NCI-H1694 treated with DMSO at 0.1 percent for 48 hours (cell line): ENCODE measurements at regions not wholly inside any gene's neighbourhood (a gene's known extent, or its start where the extent isn't known, plus 50 kb on each side); places are given as distances from the start of the nearest gene placed in this dataset.
"Not testable (repeated sequence)": the region's sequence is repeated elsewhere in the genome, so short reads cannot be mapped to it uniquely, and the experiment has no call there.

Source experiments
- DNase-seq: peaks from one replicate; lab custom pipeline; 2025; lab: John Stamatoyannopoulos, UW

- DNase-seq, result no peak
Observed at GRCh38 chr6:27674882-27675281, 202.0 kb upstream of the ZNF184 start.

DNA sequence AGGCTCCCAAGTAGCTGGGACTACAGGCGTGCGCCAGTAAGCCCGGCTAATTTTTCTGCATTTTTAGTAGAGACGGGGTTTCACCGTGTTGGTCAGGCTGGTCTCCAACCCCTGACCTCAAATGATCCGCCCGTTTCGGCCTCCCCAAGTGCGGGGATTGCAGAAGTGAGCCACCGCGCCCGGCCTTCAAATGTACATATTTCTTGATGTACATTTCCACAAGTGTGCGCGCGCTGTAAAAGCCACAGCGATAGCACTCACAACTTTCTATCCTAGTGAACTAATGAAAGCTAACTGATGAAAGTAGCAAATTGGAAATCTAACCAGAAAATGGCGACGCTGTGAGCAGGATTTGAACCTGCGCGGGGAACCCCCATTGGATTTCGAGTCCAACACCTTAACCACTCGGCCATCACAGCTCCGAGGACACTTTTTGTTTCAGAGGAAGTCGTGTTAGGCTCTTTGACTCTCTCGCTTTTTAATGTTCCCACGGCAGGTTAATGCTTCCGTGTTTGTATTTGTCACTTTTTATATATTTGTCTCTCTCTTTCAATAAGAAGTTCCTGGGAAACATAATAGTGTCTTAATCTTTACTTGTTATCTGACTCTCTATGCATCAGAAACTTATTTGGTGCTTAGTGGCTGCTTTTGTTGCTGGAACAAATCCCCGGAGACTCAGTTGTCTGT lies 199.4 kb upstream of the ZNF184 start:
- peak; percentile 8 for DNase-seq

DNA sequence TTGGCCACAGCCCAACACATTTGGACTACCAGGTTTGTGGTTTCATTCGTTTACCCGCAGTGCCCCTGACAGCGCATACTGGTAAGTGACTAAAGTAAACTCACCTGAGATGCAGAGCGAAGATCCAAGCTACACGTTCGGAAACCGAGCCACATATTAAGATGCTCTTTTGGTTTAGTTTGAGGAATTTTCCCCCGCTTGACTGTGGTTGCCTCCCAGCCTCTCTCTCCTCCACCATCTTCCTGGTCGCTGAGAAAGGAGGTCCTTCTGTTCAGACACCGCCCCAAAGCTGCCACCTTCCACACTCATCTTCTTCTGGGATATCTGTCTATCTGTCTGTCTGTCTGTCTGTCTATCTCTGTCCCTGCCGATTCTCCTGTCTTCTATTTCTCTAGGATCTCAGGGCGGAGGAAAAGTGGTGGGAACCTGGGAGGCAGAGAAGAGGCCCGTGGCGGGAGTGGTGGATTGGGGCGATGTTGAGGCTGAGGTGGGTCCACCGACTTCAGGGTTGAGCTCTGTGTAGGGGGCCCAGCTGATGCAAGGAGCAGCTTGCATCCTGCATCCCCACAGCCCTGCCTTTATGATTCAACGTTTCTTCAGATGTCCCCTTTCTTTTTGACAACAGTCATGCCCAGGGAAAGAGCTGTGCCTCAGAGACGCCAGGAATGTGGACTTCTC lies 196.9 kb upstream of the ZNF184 start:
- no peak for DNase-seq

DNA sequence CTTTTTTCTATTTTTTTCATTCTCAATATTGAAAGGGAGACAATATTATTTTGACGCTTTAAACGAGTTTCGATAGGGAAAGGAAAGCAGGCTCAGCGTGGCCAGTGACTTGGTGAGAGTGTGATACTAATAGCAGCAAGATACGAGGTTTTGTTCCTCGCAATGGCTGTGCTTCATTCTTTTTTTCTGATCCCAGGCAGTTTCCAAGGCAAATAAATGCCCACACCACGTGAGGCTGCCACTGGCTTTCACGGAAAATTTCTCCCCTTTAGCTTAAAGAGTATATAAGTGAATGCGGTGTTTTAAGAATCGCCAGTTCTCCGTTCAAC lies 196.4 kb upstream of the ZNF184 start:
- no peak for DNase-seq

- peak; percentile 16 for DNase-seq
Observed at GRCh38 chr6:27668442-27669294, 195.8 kb upstream of the ZNF184 start.

GRCh38 chr6:27667657-27668441 lies 194.9 kb upstream of the ZNF184 start:
- DNase-seq, result no peak

GRCh38 chr6:27667016-27667656 lies 194.2 kb upstream of the ZNF184 start:
- no peak for DNase-seq

GRCh38 chr6:27662769-27663168 lies 189.9 kb upstream of the ZNF184 start:
- no peak for DNase-seq

DNA sequence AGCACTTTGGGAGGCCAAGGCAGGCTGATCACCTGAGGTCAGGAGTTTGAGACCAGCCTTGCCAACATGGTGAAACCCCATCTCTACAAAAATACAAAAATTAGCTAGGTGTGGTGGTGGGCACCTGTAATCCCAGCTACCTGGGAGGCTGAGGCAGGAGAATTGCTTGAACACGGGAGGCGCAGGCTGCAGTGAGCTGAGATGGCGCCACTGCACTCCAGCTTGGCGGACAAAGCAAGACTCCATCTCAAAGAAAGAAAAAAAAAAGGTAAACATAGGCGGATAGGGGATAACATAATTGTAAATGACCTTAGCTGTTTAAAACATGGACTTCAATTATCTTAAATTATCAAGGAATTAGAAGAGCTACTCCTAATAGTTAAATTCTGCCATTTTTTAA lies 189.3 kb upstream of the ZNF184 start:
- not testable (repeated sequence) for DNase-seq

DNA sequence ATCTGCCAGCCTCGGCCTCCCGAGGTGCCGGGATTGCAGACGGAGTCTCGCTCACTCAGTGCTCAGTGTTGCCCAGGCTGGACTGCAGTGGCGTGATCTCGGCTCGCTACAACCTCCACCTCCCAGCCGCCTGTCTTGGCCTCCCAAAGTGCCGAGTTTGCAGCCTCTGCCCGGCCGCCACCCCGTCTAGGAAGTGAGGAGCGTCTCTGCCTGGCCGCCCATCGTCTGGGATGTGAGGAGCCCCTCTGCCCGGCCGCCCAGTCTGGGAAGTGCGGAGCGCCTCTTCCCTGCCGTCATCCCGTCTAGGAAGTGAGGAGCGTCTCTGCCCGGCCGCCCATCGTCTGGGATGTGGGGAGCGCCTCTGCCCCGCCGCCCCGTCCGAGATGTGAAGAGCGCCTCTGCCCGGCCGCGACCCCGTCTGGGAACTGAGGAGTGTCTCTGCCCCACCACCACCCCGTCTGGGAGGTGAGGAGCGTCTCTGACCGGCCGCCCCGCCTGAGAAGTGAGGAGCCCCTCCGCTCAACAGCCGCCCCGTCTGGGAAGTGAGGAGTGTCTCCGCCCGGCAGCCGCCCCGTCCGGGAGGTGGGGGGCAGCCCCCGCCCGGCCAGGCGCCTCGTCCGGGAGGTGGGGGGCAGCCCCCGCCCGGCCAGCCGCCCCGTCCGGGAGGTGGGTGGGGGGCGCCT lies 180.4 kb upstream of the ZNF184 start:
- DNase-seq, result not testable (repeated sequence)

- DNase-seq, result no peak
Observed at GRCh38 chr6:27651371-27651732, 178.4 kb upstream of the ZNF184 start.

DNA sequence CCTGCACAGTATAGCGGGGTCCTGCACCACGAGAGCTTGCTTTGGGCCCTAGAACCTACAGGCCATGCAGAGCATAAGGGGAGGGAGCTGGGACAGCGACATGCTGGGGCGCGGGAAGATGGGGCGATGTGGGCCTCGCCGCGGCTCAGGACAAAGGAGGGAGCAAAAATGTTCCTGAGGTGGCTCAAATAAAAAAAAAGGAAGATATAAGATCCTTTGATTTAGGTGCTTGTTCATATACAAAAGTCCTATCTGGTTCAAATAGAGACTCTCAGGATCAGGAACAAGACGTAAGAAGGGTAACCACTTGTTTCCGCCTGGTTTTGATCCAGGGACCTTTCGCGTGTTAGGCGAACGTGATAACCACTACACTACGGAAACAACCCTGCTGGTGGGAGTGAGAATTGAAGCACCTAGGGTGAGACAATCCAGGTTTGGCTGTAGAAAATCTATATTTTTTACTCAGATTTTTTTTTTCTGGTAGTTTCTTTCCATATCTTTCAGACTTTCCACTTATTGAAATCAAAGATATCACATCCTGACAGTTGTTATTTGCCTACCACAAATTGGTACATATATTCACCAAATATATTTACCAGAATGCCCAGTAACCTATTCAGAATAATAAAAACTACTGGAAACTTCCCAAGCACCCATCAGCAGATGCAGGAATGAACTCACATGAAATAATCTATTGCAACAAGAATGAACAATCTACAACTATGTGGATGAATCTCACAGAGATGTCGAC lies 177.9 kb upstream of the ZNF184 start:
- peak; percentile 2 for DNase-seq

DNA sequence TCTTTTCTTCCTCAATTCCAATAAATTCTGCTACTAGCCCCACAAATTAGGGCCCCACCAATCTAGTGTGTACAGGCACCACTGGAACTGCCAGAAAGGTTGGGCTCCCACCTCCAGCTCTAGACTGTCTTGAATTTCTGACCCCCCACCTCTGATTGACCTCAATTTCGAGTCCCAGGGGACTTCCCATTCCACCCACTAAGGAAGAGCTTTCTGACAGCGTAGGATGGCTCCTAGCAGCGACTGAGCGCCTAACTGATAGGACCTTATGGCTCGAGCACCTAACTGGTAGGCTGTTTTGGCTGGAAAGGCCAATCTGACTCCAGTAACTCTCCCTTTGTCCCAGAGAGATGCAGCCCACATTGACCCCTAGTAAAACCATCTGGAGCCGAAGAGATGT lies 171.6 kb upstream of the ZNF184 start:
- DNase-seq, result no peak

GRCh38 chr6:27642744-27643456 lies 170.0 kb upstream of the ZNF184 start:
- no peak for DNase-seq

GRCh38 chr6:27635886-27636285 lies 163.0 kb upstream of the ZNF184 start:
- DNase-seq, result not testable (repeated sequence)

DNA sequence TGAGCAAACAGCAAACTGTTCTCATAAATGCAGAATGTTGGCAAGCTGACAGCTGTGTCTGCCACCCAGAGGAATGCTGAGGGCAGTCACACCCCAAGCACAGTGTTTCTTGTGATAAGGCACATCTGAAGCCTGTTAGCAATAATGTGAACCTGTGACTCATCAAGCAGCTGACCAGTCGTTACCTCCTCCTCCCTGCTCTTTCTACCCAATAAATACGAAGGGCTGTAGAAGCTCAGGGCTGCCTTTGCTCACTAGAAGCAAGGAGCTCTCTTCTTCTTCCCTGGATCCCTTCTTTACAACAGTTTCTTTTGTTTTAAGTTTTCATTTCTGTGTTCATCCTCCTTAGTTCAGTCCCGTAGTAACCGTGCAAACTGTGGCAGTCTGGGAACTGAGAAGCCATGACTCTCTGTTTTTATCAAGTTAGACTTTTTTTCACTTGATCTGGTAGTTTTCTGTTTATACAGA lies 160.3 kb upstream of the ZNF184 start:
- DNase-seq, result not testable (repeated sequence)

- DNase-seq, result no peak
Observed at GRCh38 chr6:27631609-27631916, 158.7 kb upstream of the ZNF184 start.

- no peak for DNase-seq
Observed at GRCh38 chr6:27630727-27631608, 158.1 kb upstream of the ZNF184 start.
